Upper lobe of left lung (tissue), 6 donors: ENCODE measurements at regions not wholly inside any gene's neighbourhood (a gene's known extent, or its start where the extent isn't known, plus 50 kb on each side); places are given as distances from the start of the nearest gene placed in this dataset.

Experiments used
- ATAC-seq, 2 donors: fragments of 200-7000 bp; cut with Tn5 transposase; one replicate each; pipeline ENCODE4 v1.9.1; 2022; ENCODE audit warnings: mild to moderate bottlenecking in 2 of 2, moderate library complexity in 2 of 2; ENCODE audit not compliant: low FRiP score in 2 of 2
- DNase-seq, 2 donors: peaks; one replicate each; pipeline ENCODE4 v3.0.0-alpha.2; 2019 to 2020
- H3K27ac ChIP-seq, 4 donors: fragments of 200-600 bp; sonication (generic); one replicate each; pipeline ENCODE4 v1.5.1; 2016 to 2019
- H3K27me3 ChIP-seq, 4 donors: fragments of 200-600 bp; sonication (generic); one replicate each; pipeline ENCODE4 v1.5.1; 2017 to 2019
- H3K36me3 ChIP-seq, 4 donors: fragments of 200-600 bp; sonication (generic); one replicate each; pipeline ENCODE4 v1.5.1; 2016 to 2019
- H3K4me1 ChIP-seq, 4 donors: fragments of 200-600 bp; sonication (generic); one replicate each; pipeline ENCODE4 v1.5.1; 2018 to 2019
- H3K4me3 ChIP-seq, 4 donors: fragments of 200-600 bp; sonication (generic); one replicate each; pipeline ENCODE4 v1.5.1; 2017 to 2019; ENCODE audit warnings: mild to moderate bottlenecking in 2 of 4, moderate library complexity in 1 of 4
- H3K9me3 ChIP-seq, 4 donors: fragments of 200-600 bp; sonication (generic); one replicate each; pipeline ENCODE4 v1.5.1; 2018 to 2019
- EP300 ChIP-seq, 4 donors: sonication (generic); formaldehyde crosslinking; IDR thresholded peaks; one replicate each; pipeline ENCODE4 v1.5.1; 2017; ENCODE audit warnings: antibody characterized with exemption in 4 of 4, control low read depth in 2 of 4
- POLR2A ChIP-seq, 4 donors: fragments of 450-650 bp; IDR thresholded peaks; one replicate each; pipeline ENCODE4 v1.5.1; 2016 to 2017; ENCODE audit warnings: antibody characterized with exemption in 4 of 4, mild to moderate bottlenecking in 2 of 4
- POLR2AphosphoS5 ChIP-seq, 2 donors: sonication (generic); formaldehyde crosslinking; IDR thresholded peaks; one replicate each; pipeline ENCODE4 v1.5.1; 2017; ENCODE audit warnings: antibody characterized with exemption in 2 of 2
- WGBS, 2 donors: methylation state at CpG; one replicate each; pipeline ENCODE4 v1.1.5; 2017 to 2018; 5-methylcytosine and 5-hydroxymethylcytosine counted together
- TF ChIP-seq, protein P1 (sequence below), 6 experiments: fragments of 450-650 bp in 4 of 6; fragments of 200-600 bp in 2 of 6; sonication (generic) in 2 of 6; IDR thresholded peaks; one replicate each; pipeline ENCODE4 v1.5.1; 2016 to 2019; ENCODE audit warnings: antibody characterized with exemption in 6 of 6
- donor health status: DM: no; HTN: no; CAD: no; lungs with moderate emphysema.
- donor health status: DM: no; HTN: yes; CAD: no; lungs with severe emphysema.

GRCh38 chr6:138691595-138692057 lies 81.9 kb upstream of the CCDC28A start:
- 9% methylated on average over 14 of the region's 14 CpGs for WGBS, 2 donors
- ATAC-seq (no peak), DNase-seq (no peak)
- Histone ChIP-seq H3K36me3 (no peaks in the 10 kb centered on the region), H3K9me3 (no peaks in the 10 kb centered on the region), H3K27me3 (no peaks in the 10 kb centered on the region), H3K27ac (peak overlapping the region in 3 of 4 donors; percentile 77 to 89 (median 79)), H3K4me1 (peaks cover 0 to 15% (median 5%) of the 10 kb centered on the region in 4 donors), H3K4me3 (peak overlapping the region; percentile 73 to 93 (median 84))
- no peak for TF ChIP-seq EP300 (IDR thresholded peaks at IDR 0.05)
- TF ChIP-seq POLR2A (IDR thresholded peaks at IDR 0.05) = no peak
- no peak for TF ChIP-seq POLR2AphosphoS5 (IDR thresholded peaks at IDR 0.05)
- TF ChIP-seq, protein P1, sequence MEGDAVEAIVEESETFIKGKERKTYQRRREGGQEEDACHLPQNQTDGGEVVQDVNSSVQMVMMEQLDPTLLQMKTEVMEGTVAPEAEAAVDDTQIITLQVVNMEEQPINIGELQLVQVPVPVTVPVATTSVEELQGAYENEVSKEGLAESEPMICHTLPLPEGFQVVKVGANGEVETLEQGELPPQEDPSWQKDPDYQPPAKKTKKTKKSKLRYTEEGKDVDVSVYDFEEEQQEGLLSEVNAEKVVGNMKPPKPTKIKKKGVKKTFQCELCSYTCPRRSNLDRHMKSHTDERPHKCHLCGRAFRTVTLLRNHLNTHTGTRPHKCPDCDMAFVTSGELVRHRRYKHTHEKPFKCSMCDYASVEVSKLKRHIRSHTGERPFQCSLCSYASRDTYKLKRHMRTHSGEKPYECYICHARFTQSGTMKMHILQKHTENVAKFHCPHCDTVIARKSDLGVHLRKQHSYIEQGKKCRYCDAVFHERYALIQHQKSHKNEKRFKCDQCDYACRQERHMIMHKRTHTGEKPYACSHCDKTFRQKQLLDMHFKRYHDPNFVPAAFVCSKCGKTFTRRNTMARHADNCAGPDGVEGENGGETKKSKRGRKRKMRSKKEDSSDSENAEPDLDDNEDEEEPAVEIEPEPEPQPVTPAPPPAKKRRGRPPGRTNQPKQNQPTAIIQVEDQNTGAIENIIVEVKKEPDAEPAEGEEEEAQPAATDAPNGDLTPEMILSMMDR (IDR thresholded peaks at IDR 0.05) = no peak

- Histone ChIP-seq H3K4me1 (peaks cover 0 to 15% (median 5%) of the 10 kb centered on the region in 4 donors), H3K4me3 (peak overlapping the region; percentile 73 to 93 (median 84)), H3K27ac (peak overlapping the region; percentile 77 to 89 (median 81)), H3K9me3 (no peaks in the 10 kb centered on the region), H3K27me3 (no peaks in the 10 kb centered on the region), H3K36me3 (no peaks in the 10 kb centered on the region)
- ATAC-seq (peak; percentile 85 to 93), DNase-seq (peak; percentile 71 to 96)
- WGBS, 2 donors = 0 to 1% methylated on average over 6 to 29 of the region's 103 CpGs
- peak in 1 of 2 donors; percentile 19 for TF ChIP-seq POLR2AphosphoS5 (IDR thresholded peaks at IDR 0.05)
- no peak for TF ChIP-seq EP300 (IDR thresholded peaks at IDR 0.05)
- TF ChIP-seq, protein P1 (IDR thresholded peaks at IDR 0.05) = peak; percentile 84 to 92 (median 90)
- TF ChIP-seq POLR2A (IDR thresholded peaks at IDR 0.05) = no peak
Measured at GRCh38 chr6:138692058-138692977, 81.3 kb upstream of the CCDC28A start.

DNA sequence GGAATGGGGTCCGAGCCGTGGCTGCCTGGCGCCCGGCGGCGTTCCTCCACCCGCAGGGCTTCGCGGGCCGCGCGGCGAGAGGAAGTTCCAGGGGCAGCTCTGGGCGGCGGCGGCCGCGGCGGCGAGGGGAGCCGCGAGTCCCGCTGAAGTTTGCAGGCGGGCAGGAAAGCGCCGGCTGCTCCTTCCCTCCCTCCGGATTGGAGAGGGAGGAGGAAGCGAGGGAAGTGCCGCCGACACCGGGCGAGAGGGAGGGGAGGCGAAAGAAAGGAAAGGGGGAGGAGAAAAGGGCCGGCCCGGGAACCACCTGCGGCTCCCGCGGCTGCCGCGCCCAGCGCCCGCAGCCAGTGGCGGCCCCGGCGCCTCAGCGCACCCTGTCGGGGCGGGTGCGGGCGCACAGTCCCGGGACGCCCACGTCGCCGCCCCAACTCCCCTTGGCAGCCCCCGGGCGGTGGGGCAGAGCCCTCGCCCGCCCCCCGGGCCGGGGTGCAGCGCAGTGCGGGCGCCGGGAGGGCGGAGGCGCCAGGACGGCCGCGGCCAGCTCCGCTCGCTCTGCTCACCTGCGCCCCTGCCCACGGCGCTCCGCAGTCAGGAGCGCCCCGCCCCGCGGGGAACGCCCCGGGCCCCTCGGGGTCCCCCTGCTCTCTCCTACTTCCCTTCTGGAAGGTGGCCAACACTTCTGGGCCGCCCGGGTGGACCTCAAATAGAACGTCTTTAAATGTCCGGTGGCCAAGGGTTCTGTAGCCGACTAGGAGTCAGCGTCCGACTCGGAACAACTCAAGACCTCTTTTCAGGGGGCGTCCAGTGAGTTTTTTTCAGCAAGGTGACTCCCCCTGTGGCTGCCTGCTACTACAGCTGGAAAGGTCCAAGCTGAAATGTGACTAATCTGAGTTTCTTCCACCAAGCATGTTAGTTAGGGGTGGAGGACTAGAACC lies 80.3 kb upstream of the CCDC28A start:
- DNase-seq (peak; percentile 78 to 93), ATAC-seq (peak; percentile 76 to 78)
- Histone ChIP-seq H3K27ac (peak overlapping the region; percentile 77 to 89 (median 81)), H3K4me1 (peaks cover 0 to 15% (median 5%) of the 10 kb centered on the region in 4 donors), H3K4me3 (peak overlapping the region; percentile 73 to 93 (median 84)), H3K27me3 (no peaks in the 10 kb centered on the region), H3K9me3 (no peaks in the 10 kb centered on the region), H3K36me3 (no peaks in the 10 kb centered on the region)
- TF ChIP-seq EP300 (IDR thresholded peaks at IDR 0.05) (no peak), POLR2AphosphoS5 (IDR thresholded peaks at IDR 0.05) (no peak), POLR2A (IDR thresholded peaks at IDR 0.05) (peak in 2 of 4 donors; percentile 48 to 70)
- TF ChIP-seq, protein P1 (IDR thresholded peaks at IDR 0.05) = peak in 1 of 6 experiments; percentile 21
- WGBS, 2 donors = 0% methylated on average over 7 to 33 of the region's 92 CpGs

GRCh38 chr6:138695193-138695592 lies 78.4 kb upstream of the CCDC28A start:
- Histone ChIP-seq H3K27ac (no peak overlapping the region), H3K4me1 (peaks cover 0 to 15% (median 5%) of the 10 kb centered on the region in 4 donors), H3K9me3 (no peaks in the 10 kb centered on the region), H3K4me3 (no peak overlapping the region), H3K36me3 (no peaks in the 10 kb centered on the region), H3K27me3 (no peaks in the 10 kb centered on the region)
- ATAC-seq (no peak), DNase-seq (no peak)
- WGBS, 2 donors = 89 to 91% methylated on average over 4 of the region's 4 CpGs
- TF ChIP-seq POLR2AphosphoS5 (IDR thresholded peaks at IDR 0.05) = no peak
- TF ChIP-seq, protein P1 (IDR thresholded peaks at IDR 0.05) = no peak
- TF ChIP-seq POLR2A (IDR thresholded peaks at IDR 0.05) = no peak
- no peak for TF ChIP-seq EP300 (IDR thresholded peaks at IDR 0.05)
